ENCODE measurements at regions not wholly inside any gene's neighbourhood (a gene's known extent, or its start where the extent isn't known, plus 50 kb on each side); places are given as distances from the start of the nearest gene placed in this dataset.

GRCh38 chr2:120972286-120972685 lies 236.6 kb downstream of the GLI2 start:
- no peak for TF ChIP-seq CTBP1 (IDR thresholded peaks at IDR 0.05; ENCODE audit: borderline replicate concordance)
- TF ChIP-seq BHLHE40 (IDR thresholded peaks at IDR 0.05; ENCODE audit: borderline replicate concordance): no peak
- TF ChIP-seq FOXM1 (IDR thresholded peaks at IDR 0.05; ENCODE audit: borderline replicate concordance): no peak
- no peak for TF ChIP-seq FOXK2 (IDR thresholded peaks at IDR 0.05)
- no peak for TF ChIP-seq SP1 (IDR thresholded peaks at IDR 0.05)
- no peak for TF ChIP-seq ARNT (IDR thresholded peaks at IDR 0.05)
- TF ChIP-seq SUZ12 (IDR thresholded peaks at IDR 0.05): no peak
- TF ChIP-seq ELF4 (IDR thresholded peaks at IDR 0.05): no peak
- TF ChIP-seq L3MBTL2 (conservative IDR thresholded peaks at IDR 0.05): no peak
- no peak for TF ChIP-seq HDGF (IDR thresholded peaks at IDR 0.05; ENCODE audit: borderline replicate concordance)
- no peak for TF ChIP-seq TARDBP (IDR thresholded peaks at IDR 0.05)
- no peak for TF ChIP-seq LEF1 (IDR thresholded peaks at IDR 0.05; ENCODE audit: borderline replicate concordance)
- TF ChIP-seq PKNOX1 (IDR thresholded peaks at IDR 0.05): no peak
